NCI-H1417 (cell line): ENCODE measurements at regions not wholly inside any gene's neighbourhood (a gene's known extent, or its start where the extent isn't known, plus 50 kb on each side); places are given as distances from the start of the nearest gene placed in this dataset.

Experiments
- DNase-seq, 3 experiments: peaks; one replicate each; lab custom pipeline; 2025; lab: John Stamatoyannopoulos, UW

DNA sequence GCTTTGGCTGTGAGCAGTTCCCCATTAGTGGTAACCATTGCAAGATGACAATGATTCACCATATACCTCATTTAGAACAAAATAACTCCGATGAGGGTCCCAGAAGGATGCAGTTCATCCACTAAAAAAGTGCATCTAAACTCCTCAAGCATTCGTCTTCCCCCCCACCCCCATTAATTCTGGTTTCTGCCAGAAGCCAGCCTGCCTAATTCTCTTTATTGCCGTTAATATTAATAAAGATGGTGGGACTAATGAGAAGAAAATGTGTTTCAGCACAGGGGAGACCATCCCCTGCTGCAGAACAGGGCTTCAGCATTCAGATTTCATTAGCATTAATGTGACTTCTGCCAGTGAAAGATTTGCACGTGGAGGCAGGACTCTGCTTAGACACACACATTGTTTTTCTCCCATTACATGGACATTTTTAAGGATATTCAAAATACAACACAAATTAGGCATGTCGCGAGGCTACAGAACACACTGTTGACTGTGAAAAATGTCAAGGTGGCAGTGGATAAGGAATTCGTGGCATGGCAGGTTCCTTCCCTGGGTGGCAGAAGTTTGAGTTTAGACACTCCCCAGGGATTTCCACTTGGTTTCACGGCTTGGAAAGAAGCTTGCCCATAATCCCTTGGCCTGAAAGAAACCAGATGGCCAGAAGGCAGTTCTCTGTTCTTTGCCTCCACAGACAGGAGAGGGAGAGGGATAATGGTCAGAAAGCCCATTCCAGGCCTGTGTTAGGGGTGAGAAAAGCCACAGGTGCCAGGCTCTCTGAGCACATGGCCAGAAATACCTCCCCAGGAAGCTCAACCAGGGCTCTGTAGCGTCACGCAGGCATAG is 236.5 kb downstream of the FOXO1 start:
- no peak for DNase-seq

DNA sequence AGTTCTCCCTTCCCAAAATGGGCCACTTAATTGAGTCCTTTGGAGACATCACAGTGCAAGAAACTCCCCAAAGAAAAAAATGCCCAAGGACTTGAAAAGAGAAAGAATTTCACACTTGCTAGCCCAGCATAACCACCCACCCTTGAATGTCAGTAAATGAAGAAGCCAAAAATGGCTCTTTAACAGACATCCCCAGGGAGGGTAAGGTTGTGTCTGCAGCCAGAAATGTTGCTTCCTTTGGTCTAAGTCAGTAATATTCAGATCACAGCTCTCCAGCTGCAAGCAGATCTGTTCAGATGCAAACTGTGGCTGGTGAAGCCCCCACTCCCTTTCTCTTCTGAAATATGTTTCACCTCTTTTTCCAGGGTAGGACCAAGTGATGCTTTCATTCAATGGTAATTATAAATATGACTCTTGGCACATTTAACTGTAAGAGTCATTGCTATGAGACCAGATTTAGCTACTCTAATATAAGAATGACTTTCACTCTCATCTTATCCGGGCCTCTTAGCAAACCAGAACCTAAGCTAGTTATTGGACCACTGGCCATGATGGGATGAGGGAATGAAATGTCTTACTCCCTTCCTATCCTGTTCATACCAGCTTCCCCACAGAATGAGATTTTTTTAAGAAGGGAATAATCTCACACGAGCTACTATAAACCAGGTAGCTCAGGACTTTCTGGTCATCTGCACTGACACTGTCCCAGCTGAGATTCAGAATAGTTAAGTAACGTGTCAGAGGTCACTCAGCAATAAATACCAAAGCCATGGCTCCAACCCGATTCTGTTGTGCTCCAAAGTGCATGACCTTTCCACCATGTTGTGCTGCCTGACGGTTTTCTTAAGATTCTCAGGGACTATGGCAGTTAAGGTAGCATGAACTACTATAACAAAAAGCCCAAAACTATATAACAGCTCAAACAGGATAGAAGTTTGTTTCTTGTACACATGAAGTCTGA is 234.1 kb downstream of the FOXO1 start:
- no peak for DNase-seq

DNA sequence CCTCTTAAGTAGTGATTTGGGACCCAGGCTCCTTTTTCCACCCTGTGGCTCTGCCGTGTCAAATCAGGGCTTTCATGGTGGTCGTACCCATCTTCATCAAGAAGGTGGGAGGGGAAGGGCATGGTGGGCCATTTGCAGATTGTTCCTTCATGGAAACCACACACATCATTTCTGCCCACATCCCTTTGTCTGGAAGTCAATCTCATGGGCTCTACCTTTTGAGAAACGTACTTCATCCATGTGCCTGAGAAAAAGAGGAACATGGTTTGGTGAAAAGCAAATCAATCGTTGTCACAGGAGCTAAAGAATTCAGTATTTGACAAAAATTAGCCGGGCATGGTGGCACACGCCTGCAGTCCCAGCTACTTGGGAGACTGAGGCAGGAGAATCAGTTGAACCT is 233.4 kb downstream of the FOXO1 start:
- no peak for DNase-seq

DNA sequence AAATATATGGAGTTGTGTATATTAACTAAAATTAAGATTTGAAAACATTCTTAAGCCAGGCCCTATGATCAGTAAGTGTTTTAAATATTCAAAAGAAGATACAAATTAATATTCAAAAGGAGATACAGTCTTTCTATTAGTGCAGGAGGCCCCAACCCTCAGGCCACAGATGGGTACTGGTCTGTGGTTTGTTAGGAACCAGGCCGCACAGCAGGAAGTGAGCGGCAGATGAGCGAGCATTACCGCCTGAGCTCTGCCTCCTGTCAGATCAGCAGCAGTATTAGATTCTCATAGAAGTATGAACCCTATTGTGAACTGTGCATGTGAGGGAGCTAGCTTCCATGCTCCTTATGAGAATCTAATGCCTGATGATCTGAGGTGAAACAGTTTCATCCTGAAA is 232.9 kb downstream of the FOXO1 start:
- DNase-seq: no peak

DNA sequence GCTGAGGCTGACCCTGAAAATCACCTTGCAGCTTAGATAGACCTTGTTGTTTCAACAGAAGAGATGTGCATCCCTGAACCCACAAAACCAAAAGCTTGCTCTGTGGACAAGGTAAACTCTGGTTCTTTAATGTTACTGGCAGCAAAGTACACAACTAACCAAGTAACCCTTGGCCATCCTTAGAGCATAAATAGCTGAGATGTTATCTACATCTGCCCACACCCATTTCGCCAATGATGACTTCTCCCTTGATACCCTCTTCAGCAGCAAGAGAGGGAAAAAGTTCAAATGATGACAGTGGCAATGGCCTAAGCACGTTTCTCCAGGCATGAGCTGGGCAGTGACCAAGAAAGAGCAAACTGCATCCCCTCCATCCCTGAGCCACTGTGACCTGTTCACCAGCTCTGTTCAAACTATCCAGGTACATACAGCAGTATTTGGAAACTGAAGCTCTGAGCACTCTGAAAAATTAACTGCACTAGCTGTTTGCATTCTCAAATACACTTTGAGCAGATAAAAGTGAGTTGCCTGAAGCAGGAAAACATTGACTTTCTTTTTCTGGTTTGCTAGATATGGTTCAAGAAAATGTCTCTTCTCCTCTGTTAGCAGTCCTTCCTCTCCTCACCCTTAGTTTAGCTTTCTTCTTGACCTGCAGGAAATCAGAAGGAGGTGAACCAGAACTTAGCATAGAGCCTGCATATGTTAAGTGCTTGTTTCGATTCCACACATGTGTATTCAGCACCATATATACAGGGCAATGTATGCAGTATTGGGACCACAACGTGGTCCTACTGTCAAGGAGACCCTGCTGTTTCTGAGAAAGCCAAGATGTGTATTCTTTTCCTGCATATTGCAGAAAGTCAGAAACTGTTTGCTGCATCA is 231.7 kb downstream of the FOXO1 start:
- no peak for DNase-seq

DNA sequence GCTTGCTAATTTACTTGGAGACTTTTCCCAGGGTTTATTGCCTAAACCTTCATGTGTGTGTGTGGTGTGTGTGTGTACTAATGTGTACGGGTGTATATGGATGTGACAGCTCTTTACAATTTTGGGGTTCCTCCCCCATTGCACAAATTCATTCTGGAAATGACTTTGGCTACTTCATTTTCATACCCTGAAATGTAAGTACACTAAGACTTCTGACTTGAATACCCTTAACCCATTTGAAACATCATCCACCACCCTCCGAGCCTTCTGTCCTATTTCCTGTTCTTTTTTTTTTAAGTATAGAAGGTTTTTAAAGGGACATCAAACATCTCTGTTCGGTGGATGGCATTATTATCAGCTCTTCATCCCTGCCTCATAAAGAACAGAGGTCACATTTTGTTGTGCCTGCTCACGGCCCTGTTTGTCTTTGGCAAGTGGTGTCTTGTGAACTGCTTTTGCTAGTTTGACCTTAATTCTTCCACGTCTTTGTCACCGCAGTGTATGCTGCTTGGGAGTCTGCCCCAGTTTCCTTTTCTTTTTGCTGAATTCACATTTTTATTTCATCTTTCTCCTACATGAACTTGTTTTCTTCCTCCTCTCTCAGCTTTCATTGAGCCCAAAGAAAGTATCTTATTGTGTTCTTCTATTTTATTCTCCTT is 228.3 kb downstream of the FOXO1 start:
- DNase-seq: no peak

DNA sequence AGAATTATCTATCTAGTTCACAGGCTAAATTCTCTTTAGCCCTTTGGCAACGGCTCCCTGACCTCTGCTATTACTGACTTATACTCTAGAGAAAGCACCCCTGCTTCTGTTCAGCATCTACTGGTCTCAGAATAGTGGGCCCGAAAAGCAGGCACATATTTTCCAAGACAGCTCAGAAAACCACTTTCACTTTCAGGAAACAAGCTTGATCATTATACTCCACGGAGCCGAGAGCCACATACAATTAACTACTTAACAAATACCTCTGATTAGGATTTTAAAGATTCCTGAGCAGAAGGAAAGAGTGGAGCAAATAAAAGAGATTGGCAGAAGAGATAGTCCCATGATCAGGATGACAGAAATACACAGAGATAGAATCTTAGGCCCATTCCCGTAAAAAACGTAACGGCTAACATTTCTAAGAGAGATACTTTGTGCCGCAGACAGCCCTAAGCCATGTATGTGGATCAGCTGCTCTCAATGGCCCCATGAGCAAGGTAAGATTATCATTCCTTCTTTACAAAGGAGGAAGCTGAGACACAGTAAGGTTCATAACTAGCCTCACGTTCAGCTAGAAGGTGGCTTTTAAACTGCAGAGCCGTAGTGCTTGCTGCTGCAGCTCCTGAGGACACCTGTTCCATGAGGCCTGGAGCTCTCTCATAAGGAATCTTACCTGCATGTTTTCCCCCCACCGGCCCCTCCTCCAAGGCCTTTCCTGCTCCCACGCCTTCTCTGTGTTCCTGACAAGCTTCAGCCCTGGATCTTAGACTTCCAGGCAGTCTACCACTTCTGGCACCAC is 227.2 kb downstream of the FOXO1 start:
- no peak for DNase-seq

DNA sequence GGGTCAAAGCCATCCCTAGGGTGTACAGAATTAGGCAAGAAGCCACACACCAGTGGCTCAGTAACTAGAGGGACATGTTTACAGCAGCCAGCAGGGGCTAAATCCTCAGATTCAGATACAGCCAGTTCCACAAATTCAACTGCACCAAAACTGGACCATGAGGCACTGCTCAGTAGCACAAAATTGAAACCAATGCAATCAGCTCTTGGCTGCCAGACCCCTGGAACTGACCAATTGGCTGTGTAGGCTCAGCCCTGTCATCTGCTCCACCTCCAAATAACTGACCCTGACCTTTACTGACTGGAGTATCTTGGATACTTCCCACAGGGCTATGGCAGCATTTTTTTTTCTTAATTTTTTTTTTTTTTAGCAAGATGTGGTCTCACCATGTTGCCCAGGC is 226.5 kb downstream of the FOXO1 start:
- DNase-seq: no peak

DNA sequence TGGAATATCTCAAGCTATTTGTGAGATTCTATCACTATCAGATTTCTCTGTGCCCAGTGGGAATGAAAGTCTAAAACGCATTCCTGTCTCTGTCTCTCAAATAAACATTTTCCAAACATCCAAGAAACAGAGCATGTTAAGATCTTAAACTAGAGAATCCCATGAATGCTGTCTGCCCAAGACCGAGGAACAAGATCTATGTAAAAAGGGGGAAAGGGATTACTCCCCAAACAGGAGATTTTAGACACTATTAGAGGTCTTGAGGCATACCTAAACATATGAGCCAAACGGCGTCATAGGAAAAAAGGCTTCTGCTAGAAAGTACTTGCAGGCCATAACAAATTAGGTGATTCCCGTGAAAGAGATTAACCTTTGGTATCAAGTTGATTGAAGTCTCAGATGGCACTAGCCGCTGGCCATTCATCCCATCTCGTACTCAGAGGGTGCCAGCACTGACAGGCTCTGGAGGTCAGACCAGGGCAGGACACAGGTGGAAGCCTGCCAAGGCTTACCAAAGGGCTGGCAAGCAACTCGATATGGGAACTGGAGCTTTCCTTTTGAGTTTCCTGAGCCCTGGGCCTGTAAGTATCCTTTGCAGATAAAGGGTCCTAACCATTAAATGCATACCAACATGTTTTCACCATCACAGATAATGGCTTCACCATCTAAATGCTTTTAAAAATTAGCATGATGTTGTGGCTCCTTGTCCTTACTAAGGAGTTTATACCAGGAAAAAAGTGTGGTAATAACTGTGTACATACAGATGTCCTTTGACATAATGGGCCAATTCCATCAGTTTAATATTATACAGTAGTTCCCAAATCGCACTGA is 225.2 kb downstream of the FOXO1 start:
- DNase-seq: no peak

DNA sequence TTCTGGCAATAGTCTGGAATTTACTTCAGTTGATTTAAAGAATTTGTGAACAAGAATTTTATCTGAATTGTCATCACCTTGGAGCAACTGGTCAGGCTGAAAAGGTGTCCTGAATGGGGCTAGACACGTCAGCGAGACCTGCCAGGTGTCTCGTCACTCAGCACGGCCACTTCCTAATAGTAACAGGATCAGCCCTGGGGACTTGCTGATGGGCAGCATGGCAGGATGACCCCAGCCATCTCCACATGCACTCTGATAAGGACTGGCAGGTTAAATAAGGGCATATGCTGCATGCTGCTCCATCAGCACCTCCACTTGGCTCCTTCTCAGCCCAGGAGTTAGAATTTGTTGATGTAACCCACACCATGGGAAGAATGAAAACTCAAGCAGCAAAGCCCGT is 224.2 kb downstream of the FOXO1 start:
- no peak for DNase-seq

DNA sequence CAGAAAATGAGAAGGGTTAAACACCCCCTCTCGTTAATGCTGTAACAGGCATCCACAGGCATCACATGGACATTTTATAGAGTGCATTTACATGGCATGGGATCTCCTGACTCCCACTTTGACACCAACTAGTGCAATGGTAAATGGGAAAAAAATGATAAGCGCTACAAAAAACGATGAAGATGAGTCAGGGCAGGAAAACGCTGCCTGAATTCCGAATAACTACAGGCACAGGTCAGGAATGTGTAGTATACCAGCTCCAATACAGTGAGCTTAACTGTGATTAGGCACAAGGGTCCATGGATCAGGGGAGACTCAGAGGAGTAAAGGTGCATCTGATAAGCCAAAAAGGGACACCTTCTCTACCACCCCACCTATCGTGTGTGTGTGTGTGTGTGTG is 223.6 kb downstream of the FOXO1 start:
- no peak for DNase-seq

DNA sequence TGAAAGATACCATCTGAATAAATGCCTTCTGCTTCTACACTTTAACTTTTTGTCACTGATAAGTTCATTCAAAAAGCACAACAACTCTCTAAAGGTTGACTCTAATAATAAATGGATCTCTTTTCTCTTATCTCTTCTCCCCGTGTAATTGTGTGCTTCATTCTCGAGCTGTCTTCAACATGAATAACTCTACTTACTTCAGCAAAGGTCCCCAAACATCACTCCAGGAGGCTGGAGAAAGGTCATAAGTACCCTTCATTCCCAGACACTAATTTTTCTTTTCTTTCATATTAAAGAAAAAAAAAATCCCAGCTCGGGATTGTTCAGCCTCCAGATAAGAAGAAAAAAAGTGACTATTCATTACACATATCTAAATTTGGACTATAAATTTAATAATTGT is 222.2 kb downstream of the FOXO1 start:
- DNase-seq: no peak

DNA sequence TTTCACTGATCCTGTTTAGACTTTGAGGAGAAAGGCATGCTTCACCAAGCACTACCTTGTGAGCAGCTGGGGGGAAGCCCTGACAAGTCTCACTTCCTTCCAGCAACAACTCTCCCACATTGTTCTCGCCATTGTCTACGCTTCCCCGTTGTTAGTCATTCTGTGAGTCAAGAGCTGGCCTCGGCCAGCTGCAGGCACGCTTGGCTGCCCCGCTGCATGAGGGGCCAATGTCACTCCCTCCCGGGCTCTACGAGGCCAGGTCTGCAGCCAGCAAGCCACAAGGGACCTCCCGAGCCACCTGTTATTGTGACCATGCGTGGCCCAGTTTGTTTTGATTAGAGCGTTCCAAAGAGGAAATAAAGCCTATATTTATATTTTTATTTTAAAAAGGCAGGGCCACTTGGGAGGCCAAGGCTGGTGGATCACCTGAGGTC is 220.9 kb downstream of the FOXO1 start:
- peak in 2 of 3 experiments; percentile 10 to 57 for DNase-seq

DNA sequence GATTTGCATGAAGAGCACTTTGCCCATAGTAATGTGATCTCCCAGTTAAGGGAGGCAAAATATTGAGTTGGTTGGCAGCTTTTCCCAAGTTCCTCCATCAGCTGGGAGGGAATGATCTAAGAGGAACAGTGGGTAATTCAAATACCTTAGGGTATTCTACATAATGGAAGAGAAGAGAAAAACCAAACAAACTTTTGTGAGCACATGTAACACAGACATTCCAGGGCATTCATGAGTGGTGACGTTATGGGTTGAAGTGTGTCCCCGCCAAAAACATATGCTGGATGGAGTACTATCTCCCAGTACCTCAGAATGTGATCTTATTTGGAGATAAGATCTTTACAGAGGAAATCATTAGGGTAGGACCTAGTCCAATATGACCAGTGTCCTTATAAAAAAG is 220.1 kb downstream of the FOXO1 start:
- DNase-seq: no peak

DNA sequence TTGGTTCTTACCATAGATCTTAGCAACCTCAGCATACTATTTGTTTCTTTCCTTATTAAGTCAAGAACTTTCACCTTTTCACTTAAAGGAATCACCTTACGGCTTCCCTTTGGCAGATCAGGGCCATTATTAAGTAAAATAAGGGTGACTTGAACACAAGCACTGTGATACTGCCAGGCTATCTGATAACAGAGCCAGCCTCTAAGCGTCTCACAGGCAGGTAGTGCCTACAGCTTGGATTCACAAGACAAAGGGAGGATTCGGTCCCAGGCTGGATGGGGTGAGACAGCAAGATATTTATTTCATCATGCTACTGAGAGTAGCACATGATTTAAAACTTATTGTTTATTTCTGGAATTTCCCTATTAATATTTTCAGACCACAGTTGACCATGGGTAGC is 218.6 kb downstream of the FOXO1 start:
- DNase-seq: no peak

DNA sequence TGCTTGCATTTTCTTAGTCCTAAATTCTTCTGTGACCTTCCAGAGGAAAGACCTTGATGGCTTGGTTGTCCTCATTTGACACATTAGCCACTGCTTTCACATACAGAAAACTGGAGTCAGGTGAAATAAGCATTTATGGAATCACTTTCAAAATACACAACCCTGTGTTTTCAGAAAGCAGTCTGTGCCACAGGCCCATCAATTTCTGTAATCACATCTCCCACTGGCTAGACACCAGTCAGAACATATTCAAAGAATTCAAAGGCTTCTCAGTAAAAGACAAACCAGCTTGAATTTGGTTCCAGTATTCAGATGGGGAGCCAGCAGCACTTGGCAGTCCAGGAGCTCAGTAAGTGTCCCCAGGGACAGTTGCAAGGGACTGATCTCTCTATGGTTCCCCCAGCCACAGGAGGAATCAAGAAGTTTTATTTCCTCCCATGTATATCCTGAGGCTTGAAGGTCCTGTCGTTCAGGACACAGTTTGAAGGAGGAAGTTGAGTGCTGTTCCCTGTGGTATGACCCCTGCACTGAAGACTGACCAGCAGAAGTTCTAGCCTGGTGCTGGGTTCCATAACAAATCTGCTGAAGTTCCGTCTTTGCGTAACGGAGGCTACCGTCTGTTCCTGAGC is 214.3 kb downstream of the FOXO1 start:
- DNase-seq: no peak

DNA sequence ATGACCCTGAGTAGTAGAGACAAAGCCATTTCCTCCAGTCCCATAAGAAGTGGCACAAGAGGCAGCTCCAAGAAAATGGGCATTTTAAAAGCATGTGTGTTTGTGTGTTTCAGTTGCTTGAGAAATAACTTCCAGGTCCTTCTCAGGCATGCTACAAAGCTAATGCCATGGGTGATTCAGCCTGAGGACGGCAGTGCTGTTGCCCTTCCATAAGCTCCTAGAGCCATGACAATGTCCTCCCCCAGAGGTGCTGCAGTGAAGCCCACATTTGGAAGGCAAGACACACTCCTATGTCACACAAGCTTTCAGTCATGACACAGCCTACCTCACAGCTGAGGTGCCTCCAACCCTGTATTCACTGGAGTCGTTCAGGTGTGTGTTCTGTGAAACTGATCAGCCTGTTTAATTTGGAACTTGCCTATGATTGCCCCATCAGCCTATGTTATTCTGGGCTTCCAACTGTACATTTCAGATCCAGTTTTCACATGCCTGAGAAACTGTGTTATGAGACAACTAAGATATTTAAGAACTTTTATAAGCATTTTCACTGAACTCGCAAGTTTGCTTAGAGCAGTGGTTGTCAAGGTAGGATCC is 213.6 kb downstream of the FOXO1 start:
- no peak for DNase-seq

DNA sequence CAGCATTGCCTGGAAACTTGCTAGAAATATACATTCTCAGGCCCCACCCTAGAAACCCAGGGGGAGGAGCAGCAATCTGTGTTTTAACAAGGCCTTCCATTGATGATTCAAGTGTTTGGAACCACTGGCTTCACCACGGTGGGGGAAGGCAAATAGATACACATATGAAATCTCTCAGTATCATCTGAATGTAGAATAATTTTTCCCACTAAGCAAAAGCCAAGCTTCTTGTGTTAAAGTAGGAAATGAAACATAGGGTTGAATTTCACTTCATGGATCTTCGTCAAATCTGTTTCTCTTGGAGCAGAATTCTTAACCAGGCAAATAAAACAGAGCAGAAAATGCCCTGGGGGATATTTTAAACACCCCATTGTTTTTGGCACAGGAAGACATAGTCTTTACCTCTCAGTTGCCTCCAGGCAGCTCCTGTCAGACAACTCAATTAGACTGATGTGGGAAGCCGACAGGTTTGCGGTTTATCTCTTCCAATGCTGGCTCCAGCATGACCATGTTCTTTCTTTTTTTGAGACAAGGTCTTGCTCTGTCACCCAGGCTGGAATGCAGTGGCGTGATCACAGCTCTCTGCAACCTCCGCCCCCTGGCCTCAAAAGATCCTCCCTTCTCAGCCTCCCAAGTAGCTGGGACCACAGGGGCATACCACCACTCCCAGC is 213.0 kb downstream of the FOXO1 start:
- DNase-seq: peak in 1 of 3 experiments; percentile 9
